ENCODE measurements at regions not wholly inside any gene's neighbourhood (a gene's known extent, or its start where the extent isn't known, plus 50 kb on each side); places are given as distances from the start of the nearest gene placed in this dataset.

- no peak for TF ChIP-seq GATA2 (IDR thresholded peaks at IDR 0.05; ENCODE audit: low read depth, low read length)
- TF ChIP-seq GATA3 (IDR thresholded peaks at IDR 0.05; ENCODE audit: low read depth, low read length), result no peak
Measured at GRCh38 chr6:10309457-10310329, 105.2 kb downstream of the TFAP2A start.

All from SH-SY5Y (cell line).